ENCODE measurements at regions not wholly inside any gene's neighbourhood (a gene's known extent, or its start where the extent isn't known, plus 50 kb on each side); places are given as distances from the start of the nearest gene placed in this dataset.

GRCh38 chr9:115946530-115946929 is 207.1 kb upstream of the PAPPA start:
- Histone ChIP-seq H3K4me3 (ENCODE audit: low read depth in 1 of 2, low read length in 2 of 2) (no peak overlapping the region), H3K27ac (ENCODE audit: low read depth, low read length) (no peak overlapping the region), H3K4me1 (ENCODE audit: insufficient read depth, low read length) (no peaks in the 10 kb centered on the region), H3K36me3 (ENCODE audit: insufficient read depth, low read length) (no peaks in the 10 kb centered on the region), H3K9me3 (ENCODE audit: low read length) (no peaks in the 10 kb centered on the region), H3K27me3 (ENCODE audit: control insufficient read depth in 1 of 2, insufficient read depth in 2 of 2, low read length in 2 of 2) (no peaks in the 10 kb centered on the region), H3K9ac (ENCODE audit: low read length) (no peak overlapping the region)

- H3K4me3 ChIP-seq (ENCODE audit: low read depth in 1 of 2, low read length in 2 of 2), result no peak overlapping the region
- no peaks in the 10 kb centered on the region for H3K27me3 ChIP-seq (ENCODE audit: control insufficient read depth in 1 of 2, insufficient read depth in 2 of 2, low read length in 2 of 2)
- H3K9ac ChIP-seq (ENCODE audit: low read length), result no peak overlapping the region
- H3K4me1 ChIP-seq (ENCODE audit: insufficient read depth, low read length), result no peaks in the 10 kb centered on the region
- no peak overlapping the region for H3K27ac ChIP-seq (ENCODE audit: low read depth, low read length)
- no peaks in the 10 kb centered on the region for H3K9me3 ChIP-seq (ENCODE audit: low read length)
- no peaks in the 10 kb centered on the region for H3K36me3 ChIP-seq (ENCODE audit: insufficient read depth, low read length)
These were observed 201.6 kb upstream of the PAPPA start for GRCh38 chr9:115951977-115952376.

- no peak overlapping the region for H3K4me3 ChIP-seq (ENCODE audit: low read depth in 1 of 2, low read length in 2 of 2)
- no peaks in the 10 kb centered on the region for H3K36me3 ChIP-seq (ENCODE audit: insufficient read depth, low read length)
- H3K27ac ChIP-seq (ENCODE audit: low read depth, low read length), result no peak overlapping the region
- no peaks in the 10 kb centered on the region for H3K27me3 ChIP-seq (ENCODE audit: control insufficient read depth in 1 of 2, insufficient read depth in 2 of 2, low read length in 2 of 2)
- H3K4me1 ChIP-seq (ENCODE audit: insufficient read depth, low read length), result no peaks in the 10 kb centered on the region
- no peak overlapping the region for H3K9ac ChIP-seq (ENCODE audit: low read length)
- no peaks in the 10 kb centered on the region for H3K9me3 ChIP-seq (ENCODE audit: low read length)
These were observed 200.9 kb upstream of the PAPPA start for GRCh38 chr9:115952430-115953292.

- Histone ChIP-seq H3K4me1 (ENCODE audit: insufficient read depth, low read length) (no peaks in the 10 kb centered on the region), H3K36me3 (ENCODE audit: insufficient read depth, low read length) (no peaks in the 10 kb centered on the region), H3K9me3 (ENCODE audit: low read length) (no peaks in the 10 kb centered on the region), H3K27me3 (ENCODE audit: control insufficient read depth in 1 of 2, insufficient read depth in 2 of 2, low read length in 2 of 2) (no peaks in the 10 kb centered on the region), H3K9ac (ENCODE audit: low read length) (no peak overlapping the region), H3K4me3 (ENCODE audit: low read depth in 1 of 2, low read length in 2 of 2) (no peak overlapping the region), H3K27ac (ENCODE audit: low read depth, low read length) (no peak overlapping the region)
These were observed 197.2 kb upstream of the PAPPA start for GRCh38 chr9:115956371-115956770.

- H3K9ac ChIP-seq (ENCODE audit: low read length), result no peak overlapping the region
- no peaks in the 10 kb centered on the region for H3K36me3 ChIP-seq (ENCODE audit: insufficient read depth, low read length)
- no peaks in the 10 kb centered on the region for H3K27me3 ChIP-seq (ENCODE audit: control insufficient read depth in 1 of 2, insufficient read depth in 2 of 2, low read length in 2 of 2)
- H3K4me1 ChIP-seq (ENCODE audit: insufficient read depth, low read length), result no peaks in the 10 kb centered on the region
- no peak overlapping the region for H3K4me3 ChIP-seq (ENCODE audit: low read depth in 1 of 2, low read length in 2 of 2)
- no peaks in the 10 kb centered on the region for H3K9me3 ChIP-seq (ENCODE audit: low read length)
- no peak overlapping the region for H3K27ac ChIP-seq (ENCODE audit: low read depth, low read length)
These were observed 196.0 kb upstream of the PAPPA start for GRCh38 chr9:115957585-115957984.

GRCh38 chr9:115964710-115965347 is 188.8 kb upstream of the PAPPA start:
- no peaks in the 10 kb centered on the region for H3K4me1 ChIP-seq (ENCODE audit: insufficient read depth, low read length)
- no peak overlapping the region for H3K9ac ChIP-seq (ENCODE audit: low read length)
- H3K27me3 ChIP-seq (ENCODE audit: control insufficient read depth in 1 of 2, insufficient read depth in 2 of 2, low read length in 2 of 2), result no peaks in the 10 kb centered on the region
- H3K4me3 ChIP-seq (ENCODE audit: low read depth in 1 of 2, low read length in 2 of 2), result no peak overlapping the region
- H3K36me3 ChIP-seq (ENCODE audit: insufficient read depth, low read length), result no peaks in the 10 kb centered on the region
- no peaks in the 10 kb centered on the region for H3K9me3 ChIP-seq (ENCODE audit: low read length)
- H3K27ac ChIP-seq (ENCODE audit: low read depth, low read length), result no peak overlapping the region

GRCh38 chr9:115966660-115967059 is 186.9 kb upstream of the PAPPA start:
- Histone ChIP-seq H3K36me3 (ENCODE audit: insufficient read depth, low read length) (no peaks in the 10 kb centered on the region), H3K27me3 (ENCODE audit: control insufficient read depth in 1 of 2, insufficient read depth in 2 of 2, low read length in 2 of 2) (no peaks in the 10 kb centered on the region), H3K9me3 (ENCODE audit: low read length) (no peaks in the 10 kb centered on the region), H3K9ac (ENCODE audit: low read length) (no peak overlapping the region), H3K27ac (ENCODE audit: low read depth, low read length) (no peak overlapping the region), H3K4me3 (ENCODE audit: low read depth in 1 of 2, low read length in 2 of 2) (no peak overlapping the region), H3K4me1 (ENCODE audit: insufficient read depth, low read length) (no peaks in the 10 kb centered on the region)

GRCh38 chr9:115969096-115969495 is 184.5 kb upstream of the PAPPA start:
- Histone ChIP-seq H3K4me3 (ENCODE audit: low read depth in 1 of 2, low read length in 2 of 2) (no peak overlapping the region), H3K27me3 (ENCODE audit: control insufficient read depth in 1 of 2, insufficient read depth in 2 of 2, low read length in 2 of 2) (no peaks in the 10 kb centered on the region), H3K27ac (ENCODE audit: low read depth, low read length) (no peak overlapping the region), H3K36me3 (ENCODE audit: insufficient read depth, low read length) (no peaks in the 10 kb centered on the region), H3K9ac (ENCODE audit: low read length) (no peak overlapping the region), H3K9me3 (ENCODE audit: low read length) (no peaks in the 10 kb centered on the region), H3K4me1 (ENCODE audit: insufficient read depth, low read length) (no peaks in the 10 kb centered on the region)

GRCh38 chr9:115972362-115972761 is 181.2 kb upstream of the PAPPA start:
- Histone ChIP-seq H3K27ac (ENCODE audit: low read depth, low read length) (no peak overlapping the region), H3K9me3 (ENCODE audit: low read length) (no peaks in the 10 kb centered on the region), H3K4me1 (ENCODE audit: insufficient read depth, low read length) (no peaks in the 10 kb centered on the region), H3K9ac (ENCODE audit: low read length) (no peak overlapping the region), H3K36me3 (ENCODE audit: insufficient read depth, low read length) (no peaks in the 10 kb centered on the region), H3K27me3 (ENCODE audit: control insufficient read depth in 1 of 2, insufficient read depth in 2 of 2, low read length in 2 of 2) (no peaks in the 10 kb centered on the region), H3K4me3 (ENCODE audit: low read depth in 1 of 2, low read length in 2 of 2) (no peak overlapping the region)

- H3K9ac ChIP-seq (ENCODE audit: low read length), result no peak overlapping the region
These were observed 180.6 kb upstream of the PAPPA start for GRCh38 chr9:115972843-115973595.

GRCh38 chr9:115976781-115977180 is 176.8 kb upstream of the PAPPA start:
- H3K9me3 ChIP-seq (ENCODE audit: low read length), result no peaks in the 10 kb centered on the region
- no peak overlapping the region for H3K4me3 ChIP-seq (ENCODE audit: low read depth in 1 of 2, low read length in 2 of 2)
- no peak overlapping the region for H3K27ac ChIP-seq (ENCODE audit: low read depth, low read length)
- no peak overlapping the region for H3K9ac ChIP-seq (ENCODE audit: low read length)
- no peaks in the 10 kb centered on the region for H3K27me3 ChIP-seq (ENCODE audit: control insufficient read depth in 1 of 2, insufficient read depth in 2 of 2, low read length in 2 of 2)
- H3K36me3 ChIP-seq (ENCODE audit: insufficient read depth, low read length), result no peaks in the 10 kb centered on the region
- H3K4me1 ChIP-seq (ENCODE audit: insufficient read depth, low read length), result no peaks in the 10 kb centered on the region

More at GRCh38 chr9:115972843-115973595, 180.6 kb upstream of the PAPPA start:
- Histone ChIP-seq H3K4me1 (ENCODE audit: insufficient read depth, low read length) (no peaks in the 10 kb centered on the region), H3K9me3 (ENCODE audit: low read length) (no peaks in the 10 kb centered on the region), H3K36me3 (ENCODE audit: insufficient read depth, low read length) (no peaks in the 10 kb centered on the region), H3K27me3 (ENCODE audit: control insufficient read depth in 1 of 2, insufficient read depth in 2 of 2, low read length in 2 of 2) (no peaks in the 10 kb centered on the region), H3K27ac (ENCODE audit: low read depth, low read length) (no peak overlapping the region), H3K4me3 (ENCODE audit: low read depth in 1 of 2, low read length in 2 of 2) (no peak overlapping the region)

All from muscle layer of colon (tissue), 2 donors.